ENCODE measurements at regions not wholly inside any gene's neighbourhood (a gene's known extent, or its start where the extent isn't known, plus 50 kb on each side); places are given as distances from the start of the nearest gene placed in this dataset.
"Not testable (repeated sequence)": the region's sequence is repeated elsewhere in the genome, so short reads cannot be mapped to it uniquely, and the experiment has no call there.

DNA sequence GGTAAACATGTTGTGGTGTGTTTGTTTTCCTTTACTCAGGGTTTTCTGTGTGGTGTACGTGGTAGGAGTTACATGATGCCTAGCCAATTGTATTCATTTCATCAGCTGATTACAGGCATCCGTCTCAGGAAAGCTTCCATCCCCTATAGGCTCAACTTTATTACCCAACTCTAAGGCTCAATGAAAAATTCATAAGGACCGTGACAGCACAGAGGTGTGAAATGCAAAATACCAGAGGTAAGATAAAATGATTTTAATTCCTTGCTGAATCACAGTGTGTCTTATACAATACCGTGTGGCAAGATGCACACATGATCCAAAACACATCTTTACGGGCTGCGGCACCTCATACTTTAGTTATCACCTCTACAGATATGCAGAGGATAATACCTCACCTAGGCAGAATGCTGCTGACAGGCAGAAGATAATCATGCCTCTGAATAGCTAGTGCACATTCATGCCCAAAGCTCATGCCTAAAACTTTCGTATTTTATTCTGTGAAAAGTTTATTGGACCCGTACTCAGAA, 87.2 kb upstream of the DIO2 start:
- Histone ChIP-seq H3K9ac (ENCODE audit: low read length) (no peak overlapping the region), H3K9me3 (ENCODE audit: control insufficient read depth, low read length) (no peaks in the 10 kb centered on the region), H3K27me3 (replicated peaks; ENCODE audit: control insufficient read depth, insufficient read depth, low read length) (no peaks in the 10 kb centered on the region), H3K36me3 (ENCODE audit: control insufficient read depth, insufficient read depth, low read length, severe bottlenecking) (no peaks in the 10 kb centered on the region), H3K4me1 (ENCODE audit: control insufficient read depth, insufficient read depth, low read length) (peaks cover 4% of the 10 kb centered on the region), H3K4me3 (ENCODE audit: low read length) (no peak overlapping the region)
- no peak for DNase-seq (ENCODE audit: low read depth)

GRCh38 chr14:80291101-80291500, 79.8 kb upstream of the DIO2 start:
- H3K9ac ChIP-seq (ENCODE audit: low read length) = no peak overlapping the region
- H3K4me3 ChIP-seq (ENCODE audit: low read length) = no peak overlapping the region
- no peaks in the 10 kb centered on the region for H3K36me3 ChIP-seq (ENCODE audit: control insufficient read depth, insufficient read depth, low read length, severe bottlenecking)
- no peaks in the 10 kb centered on the region for H3K27me3 ChIP-seq (replicated peaks; ENCODE audit: control insufficient read depth, insufficient read depth, low read length)
- peaks cover 6% of the 10 kb centered on the region for H3K9me3 ChIP-seq (ENCODE audit: control insufficient read depth, low read length)
- no peak for DNase-seq (ENCODE audit: low read depth)
- H3K4me1 ChIP-seq (ENCODE audit: control insufficient read depth, insufficient read depth, low read length) = peaks cover 6% of the 10 kb centered on the region

GRCh38 chr14:80286744-80287143, 75.4 kb upstream of the DIO2 start:
- not testable (repeated sequence) for H3K9me3 ChIP-seq (ENCODE audit: control insufficient read depth, low read length); H3K27me3 ChIP-seq (replicated peaks; ENCODE audit: control insufficient read depth, insufficient read depth, low read length); DNase-seq (ENCODE audit: low read depth); H3K4me3 ChIP-seq (ENCODE audit: low read length); H3K9ac ChIP-seq (ENCODE audit: low read length); H3K36me3 ChIP-seq (ENCODE audit: control insufficient read depth, insufficient read depth, low read length, severe bottlenecking); H3K4me1 ChIP-seq (ENCODE audit: control insufficient read depth, insufficient read depth, low read length)

DNA sequence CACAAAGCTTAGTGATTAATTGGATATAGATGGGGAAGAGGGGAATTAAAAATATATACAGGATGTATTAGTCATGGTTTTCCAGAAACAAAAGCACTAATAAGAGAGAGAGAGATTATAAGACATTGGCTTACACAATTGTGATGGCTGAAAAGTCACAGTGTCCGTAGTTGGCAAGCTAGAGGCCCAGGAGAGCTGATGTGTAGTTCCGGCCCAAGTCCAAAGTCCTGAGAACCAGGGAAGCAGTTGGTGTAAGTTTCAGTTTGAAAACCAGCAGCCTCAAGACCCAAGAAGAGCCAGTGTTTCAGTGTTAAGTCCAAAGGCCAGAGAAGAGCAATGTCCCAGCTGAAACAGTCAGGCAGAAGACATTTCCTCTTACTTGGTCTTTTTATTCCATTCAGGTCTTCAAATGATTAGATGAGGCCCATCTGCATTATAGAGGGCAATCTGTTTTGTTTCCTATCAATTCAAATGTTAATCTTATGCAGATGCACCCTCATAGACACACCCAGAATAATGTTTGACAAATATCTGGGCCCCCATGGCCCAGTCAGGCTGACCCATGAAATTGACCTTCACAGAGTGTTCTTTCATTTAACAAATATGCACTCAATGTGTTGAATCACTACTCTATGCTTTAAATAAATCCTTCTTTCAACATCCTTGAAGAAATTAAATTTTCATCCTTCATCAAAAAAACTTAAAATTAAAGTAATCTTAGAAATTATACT, 67.2 kb upstream of the DIO2 start:
- Histone ChIP-seq H3K9ac (ENCODE audit: low read length) (peak overlapping the region; percentile 54), H3K9me3 (ENCODE audit: control insufficient read depth, low read length) (no peaks in the 10 kb centered on the region), H3K4me3 (ENCODE audit: low read length) (peak overlapping the region; percentile 50), H3K36me3 (ENCODE audit: control insufficient read depth, insufficient read depth, low read length, severe bottlenecking) (no peaks in the 10 kb centered on the region), H3K4me1 (ENCODE audit: control insufficient read depth, insufficient read depth, low read length) (peaks cover 34% of the 10 kb centered on the region), H3K27me3 (replicated peaks; ENCODE audit: control insufficient read depth, insufficient read depth, low read length) (no peaks in the 10 kb centered on the region)
- peak; percentile 33 for DNase-seq (ENCODE audit: low read depth)

GRCh38 chr14:80275208-80275850, 64.0 kb upstream of the DIO2 start:
- peak; percentile 45 for DNase-seq (ENCODE audit: low read depth)
- Histone ChIP-seq H3K4me3 (ENCODE audit: low read length) (peak overlapping the region; percentile 14), H3K9me3 (ENCODE audit: control insufficient read depth, low read length) (no peaks in the 10 kb centered on the region), H3K4me1 (ENCODE audit: control insufficient read depth, insufficient read depth, low read length) (peaks cover 40% of the 10 kb centered on the region), H3K9ac (ENCODE audit: low read length) (no peak overlapping the region), H3K36me3 (ENCODE audit: control insufficient read depth, insufficient read depth, low read length, severe bottlenecking) (no peaks in the 10 kb centered on the region), H3K27me3 (replicated peaks; ENCODE audit: control insufficient read depth, insufficient read depth, low read length) (no peaks in the 10 kb centered on the region)

GRCh38 chr14:80274310-80274709, 63.0 kb upstream of the DIO2 start:
- not testable (repeated sequence) for H3K4me3 ChIP-seq (ENCODE audit: low read length); H3K9ac ChIP-seq (ENCODE audit: low read length); H3K9me3 ChIP-seq (ENCODE audit: control insufficient read depth, low read length); H3K36me3 ChIP-seq (ENCODE audit: control insufficient read depth, insufficient read depth, low read length, severe bottlenecking); DNase-seq (ENCODE audit: low read depth); H3K27me3 ChIP-seq (replicated peaks; ENCODE audit: control insufficient read depth, insufficient read depth, low read length)
- peaks cover 50% of the 10 kb centered on the region for H3K4me1 ChIP-seq (ENCODE audit: control insufficient read depth, insufficient read depth, low read length)

DNA sequence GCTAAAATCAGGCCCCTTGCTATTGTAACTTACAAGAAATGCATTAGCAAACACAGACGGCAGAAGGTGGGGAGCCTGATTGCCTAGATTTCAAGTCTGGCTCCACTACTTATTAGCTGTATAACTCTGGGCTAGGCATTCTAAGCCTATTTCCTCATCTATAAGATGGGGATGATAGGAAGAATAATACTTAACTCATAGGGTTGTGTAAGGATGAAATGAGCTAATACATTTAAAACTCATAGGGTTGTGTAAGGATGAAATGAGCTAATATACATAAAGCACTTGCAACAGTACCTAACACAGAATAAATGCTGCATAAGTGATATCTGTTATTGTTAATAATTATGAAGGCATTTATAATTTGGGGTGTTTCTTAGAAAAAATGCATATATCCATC, 60.1 kb upstream of the DIO2 start:
- no peaks in the 10 kb centered on the region for H3K27me3 ChIP-seq (replicated peaks; ENCODE audit: control insufficient read depth, insufficient read depth, low read length)
- DNase-seq (ENCODE audit: low read depth) = peak; percentile 25
- H3K4me3 ChIP-seq (ENCODE audit: low read length) = no peak overlapping the region
- no peaks in the 10 kb centered on the region for H3K36me3 ChIP-seq (ENCODE audit: control insufficient read depth, insufficient read depth, low read length, severe bottlenecking)
- peaks cover 40% of the 10 kb centered on the region for H3K4me1 ChIP-seq (ENCODE audit: control insufficient read depth, insufficient read depth, low read length)
- H3K9ac ChIP-seq (ENCODE audit: low read length) = no peak overlapping the region
- H3K9me3 ChIP-seq (ENCODE audit: control insufficient read depth, low read length) = no peaks in the 10 kb centered on the region

DNA sequence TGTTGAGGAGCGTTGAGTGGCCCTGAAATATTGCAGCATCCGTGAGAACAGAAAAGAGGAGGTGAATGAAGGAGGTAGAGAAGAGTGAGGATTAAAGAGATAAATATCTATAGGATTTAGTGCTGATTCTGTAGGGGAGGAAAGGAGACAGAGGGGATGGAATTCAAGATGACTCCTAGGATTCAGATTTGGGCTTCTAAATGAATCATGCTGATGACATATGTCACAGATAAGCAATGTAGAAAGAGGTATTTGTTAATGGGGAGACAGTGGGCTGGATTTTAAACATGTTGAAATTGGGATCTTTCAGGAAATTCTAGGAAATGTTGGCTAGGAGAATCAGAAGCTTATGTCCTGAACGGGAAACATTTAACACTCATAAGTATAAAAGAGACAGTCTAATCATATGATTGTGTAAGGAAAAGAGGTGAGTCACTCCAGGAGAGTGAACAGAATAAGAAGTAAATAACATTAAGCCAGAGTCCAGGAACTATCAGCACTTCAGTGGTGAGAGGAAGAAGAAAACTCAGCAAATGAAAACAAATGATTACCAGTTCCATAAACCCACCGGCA, 58.1 kb upstream of the DIO2 start:
- peak; percentile 63 for DNase-seq (ENCODE audit: low read depth)
- Histone ChIP-seq H3K36me3 (ENCODE audit: control insufficient read depth, insufficient read depth, low read length, severe bottlenecking) (no peaks in the 10 kb centered on the region), H3K4me3 (ENCODE audit: low read length) (peak overlapping the region; percentile 50), H3K27me3 (replicated peaks; ENCODE audit: control insufficient read depth, insufficient read depth, low read length) (no peaks in the 10 kb centered on the region), H3K4me1 (ENCODE audit: control insufficient read depth, insufficient read depth, low read length) (peaks cover 30% of the 10 kb centered on the region), H3K9me3 (ENCODE audit: control insufficient read depth, low read length) (no peaks in the 10 kb centered on the region), H3K9ac (ENCODE audit: low read length) (no peak overlapping the region)

DNA sequence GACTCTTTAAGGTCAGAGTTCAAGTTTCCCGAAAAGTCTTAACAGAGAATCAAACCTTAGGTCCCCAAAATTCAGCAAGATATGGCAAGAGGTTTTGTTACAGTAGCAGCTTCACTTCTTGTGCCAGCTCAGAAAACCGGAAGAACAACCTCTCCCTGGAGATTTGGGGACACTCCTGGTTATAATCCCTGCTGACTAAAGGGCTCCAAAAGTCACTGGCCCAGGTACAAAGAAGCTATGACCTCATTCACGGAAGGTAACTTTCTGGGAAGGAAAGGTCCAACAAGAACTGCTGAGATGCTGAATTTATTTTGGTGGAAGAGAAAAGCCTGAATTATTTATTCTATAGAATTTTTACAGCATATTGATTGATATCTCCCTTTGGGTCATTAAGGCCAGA, 55.6 kb upstream of the DIO2 start:
- no peak overlapping the region for H3K9ac ChIP-seq (ENCODE audit: low read length)
- H3K27me3 ChIP-seq (replicated peaks; ENCODE audit: control insufficient read depth, insufficient read depth, low read length) = no peaks in the 10 kb centered on the region
- no peaks in the 10 kb centered on the region for H3K36me3 ChIP-seq (ENCODE audit: control insufficient read depth, insufficient read depth, low read length, severe bottlenecking)
- no peak for DNase-seq (ENCODE audit: low read depth)
- H3K4me3 ChIP-seq (ENCODE audit: low read length) = no peak overlapping the region
- H3K9me3 ChIP-seq (ENCODE audit: control insufficient read depth, low read length) = no peaks in the 10 kb centered on the region
- H3K4me1 ChIP-seq (ENCODE audit: control insufficient read depth, insufficient read depth, low read length) = peaks cover 30% of the 10 kb centered on the region

- H3K36me3 ChIP-seq (ENCODE audit: control insufficient read depth, insufficient read depth, low read length, severe bottlenecking) = no peaks in the 10 kb centered on the region
- no peaks in the 10 kb centered on the region for H3K27me3 ChIP-seq (replicated peaks; ENCODE audit: control insufficient read depth, insufficient read depth, low read length)
- H3K4me3 ChIP-seq (ENCODE audit: low read length) = no peak overlapping the region
- no peaks in the 10 kb centered on the region for H3K9me3 ChIP-seq (ENCODE audit: control insufficient read depth, low read length)
- H3K9ac ChIP-seq (ENCODE audit: low read length) = no peak overlapping the region
- no peak for DNase-seq (ENCODE audit: low read depth)
- peaks cover 17% of the 10 kb centered on the region for H3K4me1 ChIP-seq (ENCODE audit: control insufficient read depth, insufficient read depth, low read length)
These were observed 53.4 kb upstream of the DIO2 start for GRCh38 chr14:80264702-80265101.

Data from adipocyte (in vitro differentiated cells).